8988T (cell line): ENCODE measurements at regions not wholly inside any gene's neighbourhood (a gene's known extent, or its start where the extent isn't known, plus 50 kb on each side); places are given as distances from the start of the nearest gene placed in this dataset.
"Not testable (repeated sequence)": the region's sequence is repeated elsewhere in the genome, so short reads cannot be mapped to it uniquely, and the experiment has no call there.

ENCODE experiments used
- DNase-seq: peaks from one replicate; pipeline ENCODE4 v3.0.0; 2011

DNA sequence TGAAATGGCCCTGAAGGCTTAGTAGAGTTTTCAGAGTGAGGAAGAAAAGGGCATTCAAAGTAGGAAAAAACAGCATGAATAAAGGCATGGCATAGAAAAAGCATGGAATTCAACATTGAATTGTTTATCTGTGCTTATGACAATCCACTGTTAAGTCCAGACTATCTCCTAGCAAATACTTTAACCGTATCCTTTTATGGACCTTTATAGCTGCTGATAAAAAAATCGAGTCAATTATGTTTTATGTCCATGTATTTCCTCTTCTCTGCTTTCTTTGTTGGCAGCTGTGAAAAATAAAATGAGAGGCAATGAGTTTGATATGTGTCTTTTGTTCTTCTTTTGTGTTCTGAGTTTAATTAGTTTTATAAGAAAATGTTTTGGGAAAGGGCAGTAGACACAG, 70.4 kb downstream of the TDRD15 start:
- no peak for DNase-seq

DNA sequence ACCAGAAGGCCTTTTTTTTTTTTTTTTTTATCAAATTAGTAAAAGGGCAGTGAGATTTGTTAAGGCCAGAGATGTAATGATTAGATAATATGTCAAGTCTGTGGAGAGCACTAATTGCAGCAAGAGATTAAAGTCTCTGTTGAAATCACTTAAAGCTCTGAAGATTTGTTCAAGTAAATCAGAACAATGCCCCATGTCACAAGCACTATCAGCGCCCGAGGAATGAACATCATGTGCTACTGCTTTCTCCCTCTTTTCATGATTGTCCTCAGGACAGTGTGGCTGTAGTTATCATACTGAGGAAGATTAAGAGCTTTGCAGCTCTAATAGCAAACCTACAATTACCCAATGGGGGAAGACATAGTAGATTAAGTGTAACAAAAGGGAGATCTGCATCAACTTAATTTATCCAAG, 71.1 kb downstream of the TDRD15 start:
- no peak for DNase-seq

DNA sequence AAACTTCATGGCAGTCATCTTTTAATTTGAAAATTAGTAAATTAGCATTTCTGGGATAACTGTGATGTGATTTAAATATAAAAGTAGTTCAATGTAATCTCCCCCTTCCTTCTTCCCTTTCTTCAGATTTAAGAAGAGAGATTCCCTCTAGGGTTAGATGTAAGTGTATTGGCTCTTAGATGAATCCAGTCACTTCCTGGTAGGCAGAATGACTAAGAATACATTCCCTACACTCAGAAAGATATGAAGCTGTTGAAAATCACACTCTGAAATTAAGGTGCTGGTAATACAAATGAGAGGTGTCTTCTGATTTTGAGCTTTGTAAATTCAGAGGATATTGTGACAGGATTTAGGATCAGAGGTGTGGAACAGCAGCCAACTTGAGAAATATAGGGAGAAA, 71.6 kb downstream of the TDRD15 start:
- no peak for DNase-seq

DNA sequence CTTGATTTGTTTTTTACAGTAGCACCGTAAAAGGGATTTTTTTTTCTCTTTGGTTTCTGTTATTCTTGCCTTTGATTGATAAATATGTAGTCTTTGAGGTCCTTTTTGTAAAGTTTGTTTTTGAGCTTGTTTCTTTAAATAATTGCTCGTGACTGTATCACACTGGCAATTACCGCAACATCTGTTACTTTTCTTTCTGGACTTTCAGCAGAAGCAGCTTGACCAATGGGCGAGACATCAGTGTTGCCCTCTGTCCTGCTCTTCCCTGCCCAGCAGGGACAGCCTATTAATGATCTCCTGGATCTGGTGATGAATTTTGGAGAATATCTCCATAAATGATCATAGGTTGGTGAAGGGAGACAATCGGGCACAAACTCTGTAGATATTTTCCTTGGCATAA, 74.9 kb downstream of the TDRD15 start:
- no peak for DNase-seq

DNA sequence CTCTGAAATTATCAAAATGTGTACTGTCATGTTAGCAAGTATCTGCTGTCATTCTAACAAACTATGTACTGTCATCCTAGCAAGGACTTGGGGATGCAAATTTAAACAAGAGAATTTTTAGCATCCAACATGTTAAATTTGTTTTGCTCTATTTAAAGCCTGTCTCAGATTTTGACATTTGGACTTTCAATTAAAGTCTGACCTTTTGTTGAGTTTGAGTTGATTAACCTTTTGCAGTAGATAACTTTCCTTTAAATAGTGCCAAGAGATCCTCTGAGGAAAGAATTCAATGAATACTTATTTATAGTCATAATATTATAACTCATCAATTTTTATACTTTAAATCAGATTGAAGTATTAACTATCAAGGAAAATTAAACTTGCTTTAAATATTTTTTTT, 80.2 kb downstream of the TDRD15 start:
- no peak for DNase-seq

GRCh38 chr2:21214085-21214484, 90.3 kb downstream of the TDRD15 start:
- not testable (repeated sequence) for DNase-seq

DNA sequence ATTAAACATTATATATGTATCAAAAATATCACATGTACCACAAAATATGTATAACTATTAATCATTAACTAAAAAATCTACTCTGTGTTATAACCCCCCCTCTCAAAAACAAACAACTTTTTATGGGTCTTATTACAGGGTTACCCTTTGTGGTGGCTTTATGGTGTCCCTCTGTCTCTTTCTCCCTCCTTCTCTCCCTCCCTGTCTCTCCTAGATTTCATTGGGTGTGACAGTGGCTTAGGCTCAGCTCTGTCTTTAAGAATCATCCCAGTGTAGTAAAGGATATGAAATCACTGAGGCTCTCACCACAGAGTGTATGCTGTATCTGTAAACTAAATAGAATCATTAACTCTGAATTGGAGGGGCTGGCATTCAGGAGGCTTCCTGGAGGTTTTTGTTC, 93.7 kb downstream of the TDRD15 start:
- DNase-seq = no peak

DNA sequence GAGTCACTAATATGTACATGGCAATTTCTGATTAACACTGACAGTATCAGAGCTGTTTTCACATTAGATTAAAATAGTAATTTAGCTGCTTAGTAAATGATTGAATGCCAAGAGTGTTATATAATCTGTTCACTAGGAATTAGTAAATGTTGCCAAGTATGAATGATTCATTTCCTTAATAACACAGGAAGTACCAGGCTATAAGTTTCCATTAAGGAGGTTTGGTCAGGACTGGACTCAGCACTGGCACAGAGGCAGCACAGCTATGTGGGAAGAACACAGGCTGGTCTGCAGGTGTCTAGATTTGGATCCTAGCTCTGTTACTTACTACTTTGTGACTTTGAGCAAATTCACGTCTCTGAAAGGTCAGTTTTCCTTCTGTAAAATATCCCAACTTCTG, 97.2 kb downstream of the TDRD15 start:
- DNase-seq = no peak

DNA sequence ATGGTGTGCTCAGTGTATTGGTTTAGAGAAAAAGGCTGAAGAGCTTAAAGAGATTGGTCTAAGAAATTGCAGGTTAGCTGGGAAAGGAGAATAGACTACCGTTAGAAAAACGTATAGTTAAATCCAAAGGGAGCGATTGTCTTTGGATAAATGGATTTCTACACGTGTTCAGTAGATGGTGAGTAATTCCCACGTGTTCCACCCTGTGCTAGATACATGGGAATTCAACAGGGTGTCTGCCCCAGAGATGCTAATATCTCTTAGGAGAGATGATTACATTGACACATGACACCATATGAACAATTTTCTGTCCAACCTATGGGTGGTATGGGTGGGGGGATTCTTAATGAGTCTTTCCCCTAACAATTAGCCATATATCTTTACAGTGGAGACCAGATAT, 99.8 kb downstream of the TDRD15 start:
- no peak for DNase-seq

GRCh38 chr2:21228041-21228895, 104.5 kb downstream of the TDRD15 start:
- no peak for DNase-seq

DNA sequence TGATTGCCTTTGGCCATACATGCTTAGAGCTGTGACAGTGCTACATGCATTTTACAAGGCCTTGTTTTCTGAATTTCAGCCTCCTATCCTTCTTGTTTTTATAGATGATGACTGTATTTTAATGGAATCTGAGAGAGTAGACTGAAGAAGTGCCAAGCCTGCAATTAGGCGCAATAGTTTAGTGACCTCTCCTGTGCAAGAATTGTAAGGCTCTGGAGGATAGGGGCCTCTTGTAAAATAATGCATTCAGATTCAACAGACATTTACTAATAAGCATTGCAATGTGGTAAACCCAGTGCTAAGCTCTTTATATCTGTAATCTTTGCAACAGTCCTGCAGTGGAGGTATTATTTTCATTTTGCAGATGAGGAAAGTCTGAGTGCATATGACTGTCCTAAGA, 105.5 kb downstream of the TDRD15 start:
- DNase-seq = no peak

GRCh38 chr2:21230140-21230539, 106.4 kb downstream of the TDRD15 start:
- no peak for DNase-seq

DNA sequence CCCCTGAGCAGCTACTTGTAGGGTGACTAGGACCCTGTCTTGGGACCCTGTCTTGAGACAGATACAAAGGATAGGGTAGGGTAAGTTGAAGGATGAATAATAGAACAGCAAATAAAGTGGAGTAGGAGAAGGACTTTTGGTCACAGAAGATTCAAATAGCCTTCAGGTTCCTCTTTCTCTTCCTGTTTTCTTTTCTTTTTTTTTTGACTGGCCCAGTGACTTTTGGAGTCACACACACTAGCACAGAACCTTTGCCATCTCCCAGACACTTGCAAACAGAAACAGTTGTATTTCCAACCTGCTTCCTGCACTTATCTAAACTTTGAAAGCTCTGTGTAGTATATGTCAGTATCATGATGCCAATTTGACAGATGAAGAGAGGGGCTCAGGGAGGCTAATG, 108.2 kb downstream of the TDRD15 start:
- no peak for DNase-seq

DNA sequence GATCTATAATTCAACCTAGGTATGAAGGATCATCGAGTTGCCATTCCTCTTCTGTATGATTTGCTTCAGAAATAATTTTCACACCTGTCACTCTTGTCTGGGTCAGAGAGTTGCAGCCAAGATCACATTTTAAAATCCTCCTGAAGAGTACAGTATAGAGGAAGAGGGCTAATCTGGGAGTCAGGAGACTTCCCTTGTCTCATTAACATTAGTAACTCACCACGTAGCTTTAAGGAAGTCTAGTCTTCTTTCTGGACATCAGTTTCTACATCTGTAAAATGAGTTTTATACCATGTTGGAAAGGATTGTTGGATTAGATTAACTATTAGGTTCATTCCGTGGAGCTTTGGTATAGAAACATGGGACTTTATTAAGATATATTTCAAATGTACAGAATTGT, 109.4 kb downstream of the TDRD15 start:
- no peak for DNase-seq

- DNase-seq = no peak
These were observed 110.2 kb downstream of the TDRD15 start for GRCh38 chr2:21234001-21234400.

DNA sequence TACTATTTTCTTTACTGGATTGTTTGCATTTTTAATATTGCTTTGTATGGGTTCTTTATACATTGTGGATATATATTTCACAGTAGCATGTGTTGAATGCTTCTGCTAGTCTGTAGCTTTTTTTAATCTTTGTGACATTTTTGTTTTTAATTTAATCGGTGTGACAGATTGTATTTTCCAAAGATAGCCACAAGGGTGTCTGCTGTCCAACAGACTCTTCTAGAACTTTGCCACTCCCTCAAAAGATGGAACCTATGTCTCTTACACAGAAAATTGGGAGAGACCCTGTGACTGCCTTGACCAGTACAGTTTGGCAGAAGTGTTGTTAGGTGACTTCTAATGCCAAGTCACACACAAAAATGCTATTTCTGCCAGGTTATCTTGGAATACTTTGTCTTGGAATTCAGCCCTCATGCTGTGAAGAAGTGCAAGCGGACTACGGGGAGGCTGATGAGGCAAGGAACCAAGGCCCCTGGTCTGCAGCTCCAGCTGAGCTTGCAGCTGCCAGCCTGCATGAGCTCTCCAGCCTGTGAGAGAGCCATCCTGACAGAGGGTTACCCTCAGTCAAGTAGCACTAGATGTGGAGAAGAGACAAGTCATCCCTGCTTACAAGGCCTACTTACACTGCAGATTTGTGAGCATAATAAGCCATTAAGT, 110.8 kb downstream of the TDRD15 start:
- no peak for DNase-seq

- not testable (repeated sequence) for DNase-seq
These were observed 116.0 kb downstream of the TDRD15 start for GRCh38 chr2:21239749-21240148.

GRCh38 chr2:21244161-21244560, 120.4 kb downstream of the TDRD15 start:
- DNase-seq = no peak

DNA sequence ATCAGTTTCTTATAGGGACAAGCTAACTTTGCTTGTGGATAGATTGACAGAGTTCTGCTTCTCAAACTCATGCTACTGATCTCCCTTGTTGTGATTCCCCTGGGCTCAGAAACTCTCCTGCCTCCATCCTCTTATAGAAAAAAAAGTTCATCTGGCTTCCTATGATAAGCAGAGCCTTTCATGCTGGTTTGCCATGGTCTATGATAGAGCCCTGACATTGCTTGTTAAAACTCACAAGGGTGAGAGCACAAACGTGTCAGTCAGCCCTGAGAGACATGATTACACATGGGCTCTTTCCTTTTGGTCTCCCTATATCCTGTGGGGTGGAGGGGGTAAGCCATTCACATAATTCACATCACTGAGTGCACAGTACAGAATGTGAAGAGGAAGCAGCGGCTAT, 121.8 kb downstream of the TDRD15 start:
- no peak for DNase-seq

DNA sequence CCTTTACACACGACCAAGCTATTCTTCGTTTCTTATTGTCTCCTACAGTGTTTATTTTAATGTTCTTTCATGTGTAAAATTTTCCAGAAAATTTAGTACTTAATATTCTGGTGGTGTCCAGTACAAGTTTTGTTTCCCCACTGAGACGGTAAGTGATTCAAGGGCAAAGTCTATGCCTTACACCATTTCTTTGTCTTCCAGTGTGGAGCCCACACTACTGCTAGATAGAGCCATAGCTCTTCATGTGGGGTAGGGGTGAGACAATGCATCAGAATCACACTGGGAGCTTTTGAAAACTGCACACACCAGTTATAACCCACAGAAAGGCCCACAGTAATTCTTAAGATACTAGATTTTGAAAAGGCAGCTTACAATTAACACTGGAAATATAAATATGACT, 125.6 kb downstream of the TDRD15 start:
- no peak for DNase-seq

GRCh38 chr2:21250673-21251072, 126.9 kb downstream of the TDRD15 start:
- no peak for DNase-seq

DNA sequence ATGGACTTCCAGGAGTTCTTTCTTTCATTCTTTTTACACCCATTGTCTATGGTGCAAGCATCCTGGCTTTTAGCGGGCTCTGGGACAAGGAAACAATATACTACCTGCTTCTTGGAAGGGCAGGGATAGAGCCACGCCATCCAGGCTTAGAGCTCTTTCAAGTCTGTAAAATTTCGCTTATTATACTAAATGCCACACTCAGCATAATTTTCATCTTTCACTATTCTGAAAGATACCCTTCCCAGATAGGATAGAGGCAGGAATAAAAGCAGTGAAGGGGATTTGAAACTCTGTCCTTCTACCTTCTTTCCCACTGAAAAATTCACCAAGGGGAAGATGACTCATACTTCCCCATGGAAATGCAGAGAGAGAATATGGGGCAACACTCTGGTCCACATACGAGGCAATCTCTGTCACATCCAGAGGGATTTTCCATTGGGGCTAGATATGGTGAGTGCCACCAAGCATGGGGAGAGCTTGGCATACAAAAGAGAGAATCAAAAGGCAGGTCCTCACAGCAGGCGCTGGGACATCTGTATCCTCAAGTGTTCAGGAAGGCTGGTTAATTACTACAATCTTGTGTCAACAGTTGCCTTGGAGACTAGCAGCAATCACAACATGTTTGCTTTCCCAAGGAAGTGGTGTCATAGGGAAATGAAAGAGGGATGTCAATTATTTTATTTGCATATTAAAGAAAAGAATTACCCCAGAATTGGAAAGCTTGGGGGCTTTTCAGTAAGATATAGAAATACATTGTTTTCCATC, 127.6 kb downstream of the TDRD15 start:
- DNase-seq = no peak

DNA sequence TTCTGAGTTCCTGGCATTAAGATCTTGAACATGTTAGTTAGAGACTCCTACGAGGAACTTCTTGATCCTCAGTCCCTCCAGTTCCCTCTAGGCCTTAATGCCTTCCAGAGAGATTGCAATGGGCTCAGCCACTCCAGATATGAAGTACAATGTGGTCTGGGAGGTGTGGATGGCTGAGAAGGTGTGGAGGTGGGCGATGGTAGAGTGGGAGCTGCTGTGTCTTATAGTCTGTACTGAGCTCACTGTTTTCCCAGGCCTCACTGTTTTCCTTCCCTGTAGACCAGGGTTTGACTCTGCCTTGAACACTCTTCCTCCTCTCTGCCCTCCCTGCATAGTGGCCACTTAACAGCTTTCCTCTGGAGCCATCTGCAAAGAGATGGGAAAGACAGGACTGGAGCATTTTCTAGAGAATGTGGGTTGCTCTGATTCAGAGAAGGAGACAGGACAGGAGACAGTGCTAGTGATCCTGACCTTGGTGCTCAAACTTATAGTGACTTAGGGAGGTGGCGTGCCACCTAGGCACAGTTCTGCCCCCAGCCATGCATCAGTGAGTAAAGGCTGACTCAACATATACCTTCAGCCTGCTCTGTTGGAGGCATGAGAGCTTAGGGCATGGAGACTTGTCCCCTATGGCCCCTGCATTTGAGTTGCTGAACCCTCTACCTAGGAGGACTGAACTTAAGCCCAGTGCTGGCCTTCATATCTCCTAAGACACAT, 129.7 kb downstream of the TDRD15 start:
- DNase-seq = no peak
